Neutrophil (primary cell): ENCODE measurements at regions not wholly inside any gene's neighbourhood (a gene's known extent, or its start where the extent isn't known, plus 50 kb on each side); places are given as distances from the start of the nearest gene placed in this dataset.

ENCODE experiments used
- H3K27ac ChIP-seq: fragments of 200-600 bp; sonication (generic); 2 replicates; pipeline ENCODE4 v1.5.1; 2016; ENCODE audit warnings: mild to moderate bottlenecking, moderate library complexity
- H3K27me3 ChIP-seq: fragments of 200-600 bp; sonication (generic); 2 replicates; pipeline ENCODE4 v1.6.0; 2016; ENCODE audit warnings: mild to moderate bottlenecking
- H3K36me3 ChIP-seq: fragments of 200-600 bp; sonication (generic); 2 replicates; pipeline ENCODE4 v1.5.1; 2017
- H3K4me1 ChIP-seq, 2 experiments: fragments of 200-600 bp in 1 of 2; sonication (generic) in 1 of 2; 1 replicate in 1 of 2; 2 replicates in 1 of 2; pipeline versions ENCODE4 v1.5.1 to v1.6.1; 2013 to 2016; ENCODE audit warnings: low read depth in 1 of 2, low read length in 1 of 2, mild to moderate bottlenecking in 1 of 2, moderate library complexity in 1 of 2; ENCODE audit not compliant: control insufficient read depth in 1 of 2, insufficient read depth in 1 of 2
- H3K4me3 ChIP-seq, 2 experiments: fragments of 200-600 bp in 1 of 2; sonication (generic) in 1 of 2; 1 replicate in 1 of 2; 2 replicates in 1 of 2; pipeline ENCODE4 v1.5.1; 2013 to 2016; ENCODE audit warnings: low read depth in 1 of 2, low read length in 1 of 2, mild to moderate bottlenecking in 1 of 2, moderate library complexity in 1 of 2
- H3K9me3 ChIP-seq: fragments of 200-600 bp; sonication (generic); 2 replicates; pipeline ENCODE4 v1.5.1; 2016
- CTCF ChIP-seq: fragments of 200-600 bp; sonication (generic); IDR thresholded peaks from 2 replicates; pipeline ENCODE4 v1.5.1; 2016; ENCODE audit warnings: antibody characterized with exemption

- H3K27ac ChIP-seq: no peak overlapping the region
- no peaks in the 10 kb centered on the region for H3K9me3 ChIP-seq
- no peak for TF ChIP-seq CTCF
- no peak overlapping the region for H3K4me3 ChIP-seq
- H3K36me3 ChIP-seq: no peaks in the 10 kb centered on the region
- H3K4me1 ChIP-seq: no peaks in the 10 kb centered on the region
- H3K27me3 ChIP-seq: no peaks in the 10 kb centered on the region
Observed at GRCh38 chr10:120156614-120157274, 264.2 kb downstream of the SEC23IP start.

- Histone ChIP-seq H3K36me3 (no peaks in the 10 kb centered on the region), H3K27me3 (no peaks in the 10 kb centered on the region), H3K27ac (no peak overlapping the region), H3K4me3 (no peak overlapping the region), H3K4me1 (no peaks in the 10 kb centered on the region), H3K9me3 (no peaks in the 10 kb centered on the region)
- no peak for TF ChIP-seq CTCF
Observed at GRCh38 chr10:120161111-120161510, 268.6 kb downstream of the SEC23IP start.

- H3K27me3 ChIP-seq: no peaks in the 10 kb centered on the region
- H3K27ac ChIP-seq: no peak overlapping the region
- no peaks in the 10 kb centered on the region for H3K9me3 ChIP-seq
- no peaks in the 10 kb centered on the region for H3K36me3 ChIP-seq
- no peak for TF ChIP-seq CTCF
- H3K4me1 ChIP-seq: no peaks in the 10 kb centered on the region
- H3K4me3 ChIP-seq: no peak overlapping the region
Observed at GRCh38 chr10:120162471-120162870, 269.9 kb downstream of the SEC23IP start.

GRCh38 chr10:120172356-120172755, 279.8 kb downstream of the SEC23IP start:
- H3K27ac ChIP-seq: no peak overlapping the region
- TF ChIP-seq CTCF: no peak
- H3K36me3 ChIP-seq: no peaks in the 10 kb centered on the region
- no peaks in the 10 kb centered on the region for H3K9me3 ChIP-seq
- H3K27me3 ChIP-seq: no peaks in the 10 kb centered on the region
- no peaks in the 10 kb centered on the region for H3K4me1 ChIP-seq
- H3K4me3 ChIP-seq: no peak overlapping the region

GRCh38 chr10:120174491-120174890, 282.0 kb downstream of the SEC23IP start:
- no peak for TF ChIP-seq CTCF
- no peak overlapping the region for H3K4me3 ChIP-seq
- no peaks in the 10 kb centered on the region for H3K27me3 ChIP-seq
- H3K4me1 ChIP-seq: no peaks in the 10 kb centered on the region
- H3K36me3 ChIP-seq: no peaks in the 10 kb centered on the region
- no peak overlapping the region for H3K27ac ChIP-seq
- H3K9me3 ChIP-seq: no peaks in the 10 kb centered on the region
